ENCODE measurements at regions not wholly inside any gene's neighbourhood (a gene's known extent, or its start where the extent isn't known, plus 50 kb on each side); places are given as distances from the start of the nearest gene placed in this dataset.
"Not testable (repeated sequence)": the region's sequence is repeated elsewhere in the genome, so short reads cannot be mapped to it uniquely, and the experiment has no call there.

DNA sequence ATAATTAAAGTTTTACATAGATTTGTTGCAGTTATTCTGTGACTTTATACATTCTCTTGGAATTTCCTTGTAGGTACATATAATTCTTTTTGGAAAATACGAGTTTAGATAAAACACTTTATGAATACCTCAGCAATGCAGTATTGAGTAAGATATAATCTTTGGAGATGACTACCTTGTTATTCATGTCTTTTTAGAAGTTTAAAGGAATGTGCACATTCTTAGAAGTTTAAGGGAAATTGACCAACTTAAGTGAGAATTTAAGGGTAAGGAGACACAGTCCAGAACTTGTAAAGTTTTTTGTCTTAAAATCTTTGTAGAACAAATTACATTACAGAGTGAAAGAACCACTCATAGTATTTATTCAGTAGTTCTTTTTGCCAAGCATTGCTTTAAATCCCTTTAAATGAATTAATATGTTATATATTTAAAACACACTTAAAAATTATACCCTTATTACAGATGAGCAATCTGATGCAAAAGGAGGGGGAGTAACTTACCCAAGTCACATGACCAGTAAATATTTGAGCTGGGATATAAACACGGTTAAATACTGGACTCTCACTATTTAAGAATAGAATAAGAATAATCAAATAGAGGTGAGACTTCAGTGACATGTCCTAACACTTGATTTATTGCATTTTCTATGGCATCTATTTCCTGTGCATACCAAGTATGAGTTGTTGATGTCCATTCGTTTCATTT, 139.5 kb upstream of the FERD3L start:
- in situ Hi-C loops (cut with HindIII; ENCODE audit: low pct_ligation_motif_present, low pct_unique_long_range_greater_than_20kb, low sequenced_read_pairs) = no loop called here
- no peak for DNase-seq

DNA sequence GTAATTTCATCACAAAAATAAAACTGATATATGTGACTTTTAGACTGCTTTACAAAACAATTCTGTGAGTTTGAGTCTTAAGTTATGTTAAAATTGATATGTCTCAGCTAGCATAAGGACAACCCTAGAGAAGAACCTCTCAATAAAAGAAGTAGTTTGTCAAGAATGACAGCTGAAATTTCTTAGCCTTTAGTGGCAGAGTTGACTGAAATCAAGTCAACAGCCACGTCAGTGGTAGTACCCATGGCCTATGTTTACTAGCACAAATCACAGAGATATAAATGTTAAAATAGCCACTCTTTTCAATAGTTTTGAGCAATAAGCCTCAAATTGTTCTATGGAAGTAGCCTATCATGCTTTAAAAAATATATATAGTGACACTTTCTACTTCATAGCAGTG, 138.9 kb upstream of the FERD3L start:
- in situ Hi-C loops (cut with HindIII; ENCODE audit: low pct_ligation_motif_present, low pct_unique_long_range_greater_than_20kb, low sequenced_read_pairs) = no loop called here
- DNase-seq = no peak

DNA sequence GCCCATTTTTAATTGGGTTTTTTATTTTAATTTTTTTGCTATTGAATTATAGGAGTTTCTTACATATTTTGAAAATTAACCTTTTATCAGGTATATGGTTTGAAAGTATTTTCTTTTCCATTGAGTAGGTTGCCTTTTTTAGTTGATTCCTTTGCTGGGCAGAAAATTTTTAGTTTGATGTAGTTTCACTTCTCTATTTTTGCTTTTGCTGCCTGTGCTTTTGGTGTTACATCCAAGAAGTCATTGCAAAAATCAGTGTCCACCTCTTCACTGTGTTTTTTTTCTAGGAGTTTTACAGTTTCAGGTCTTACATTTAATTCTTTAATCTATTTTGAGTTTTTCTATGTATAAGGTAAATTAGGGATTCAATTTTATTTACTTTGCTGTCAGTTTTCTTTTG, 129.8 kb upstream of the FERD3L start:
- no peak for DNase-seq
- in situ Hi-C loops (cut with HindIII; ENCODE audit: low pct_ligation_motif_present, low pct_unique_long_range_greater_than_20kb, low sequenced_read_pairs) = no loop called here

DNA sequence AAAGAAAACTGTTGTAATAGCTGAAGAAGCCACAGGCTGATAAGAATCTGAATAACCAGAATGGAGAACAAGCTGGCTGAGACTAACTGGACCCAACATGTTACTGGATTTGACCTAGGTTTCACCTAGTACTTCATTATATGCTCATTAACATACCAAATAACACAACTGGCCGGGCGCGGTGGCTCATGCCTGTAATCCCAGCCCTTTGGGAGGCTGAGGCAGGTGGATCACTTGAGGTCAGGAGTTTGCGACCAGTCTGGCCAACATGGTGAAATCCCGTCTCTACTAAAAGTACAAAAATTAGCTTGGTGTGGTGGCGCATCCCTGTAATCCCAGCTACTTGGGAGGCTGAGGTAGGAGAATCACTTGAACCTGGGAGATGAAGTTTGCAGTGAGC, 127.1 kb upstream of the FERD3L start:
- DNase-seq; in situ Hi-C loops (cut with HindIII; ENCODE audit: low pct_ligation_motif_present, low pct_unique_long_range_greater_than_20kb, low sequenced_read_pairs): not testable (repeated sequence)

DNA sequence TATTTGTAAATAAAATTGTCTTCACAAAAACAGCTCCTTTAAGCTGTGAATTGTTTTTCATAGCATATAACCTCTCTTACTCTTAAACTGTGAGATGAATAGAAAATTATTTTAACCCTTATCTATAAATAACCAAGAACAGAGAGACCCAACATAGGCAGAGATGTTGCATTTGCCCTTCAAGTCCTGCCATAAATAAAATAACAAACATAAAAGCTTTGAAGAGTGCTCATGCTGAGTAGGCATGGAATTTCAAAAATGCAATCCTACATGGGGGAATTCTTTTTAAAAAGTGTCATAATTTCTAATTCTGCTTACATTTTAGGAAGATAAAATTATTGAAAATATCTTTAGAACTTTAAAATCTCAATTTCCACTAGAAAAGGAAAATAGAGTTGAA, 124.1 kb upstream of the FERD3L start:
- in situ Hi-C loops (cut with HindIII; ENCODE audit: low pct_ligation_motif_present, low pct_unique_long_range_greater_than_20kb, low sequenced_read_pairs) = no loop called here

DNA sequence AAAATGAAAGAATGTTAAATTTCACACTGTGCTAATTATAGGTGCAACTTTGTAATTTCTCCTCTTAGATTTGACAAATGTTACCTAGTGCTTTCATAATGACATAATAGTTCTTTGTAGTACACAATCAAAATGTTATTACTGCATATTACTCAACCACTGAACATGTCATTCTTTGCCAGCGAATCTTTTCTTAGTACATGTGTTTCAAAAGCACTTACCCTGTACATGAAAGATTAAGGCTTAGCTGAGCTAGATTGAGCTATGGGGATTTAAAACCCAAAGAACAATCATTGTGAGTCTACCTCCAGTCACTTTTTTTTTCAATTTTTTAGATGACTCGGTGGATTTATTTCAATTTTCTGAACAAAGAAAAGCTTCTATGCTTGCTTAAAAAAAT, 123.5 kb upstream of the FERD3L start:
- no peak for DNase-seq

More for the DNA sequence above, 124.1 kb upstream of the FERD3L start:
- no peak for DNase-seq

DNA sequence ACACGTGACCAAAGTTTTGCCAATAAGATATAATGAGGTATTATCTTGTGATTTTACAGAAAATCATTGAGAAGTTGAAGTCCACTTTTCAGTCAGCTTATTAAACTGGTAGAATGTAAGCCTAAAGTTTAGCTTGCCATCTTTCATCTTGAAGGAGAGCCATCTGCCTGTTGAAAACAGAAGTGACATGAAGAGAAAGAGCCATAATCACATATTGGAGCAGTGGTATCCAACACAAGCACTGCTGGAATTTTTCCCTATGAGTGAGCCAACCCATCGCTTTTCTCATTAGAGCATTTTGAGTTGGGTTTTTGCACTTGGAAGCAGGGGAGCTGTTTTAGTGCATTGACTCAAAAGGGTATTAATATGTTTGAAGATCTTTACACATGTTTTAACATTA, 117.6 kb upstream of the FERD3L start:
- in situ Hi-C loops (cut with HindIII; ENCODE audit: low pct_ligation_motif_present, low pct_unique_long_range_greater_than_20kb, low sequenced_read_pairs) = no loop called here
- peak; percentile 8 for DNase-seq

More for the DNA sequence above, 123.5 kb upstream of the FERD3L start:
- in situ Hi-C loops (cut with HindIII; ENCODE audit: low pct_ligation_motif_present, low pct_unique_long_range_greater_than_20kb, low sequenced_read_pairs) = no loop called here

DNA sequence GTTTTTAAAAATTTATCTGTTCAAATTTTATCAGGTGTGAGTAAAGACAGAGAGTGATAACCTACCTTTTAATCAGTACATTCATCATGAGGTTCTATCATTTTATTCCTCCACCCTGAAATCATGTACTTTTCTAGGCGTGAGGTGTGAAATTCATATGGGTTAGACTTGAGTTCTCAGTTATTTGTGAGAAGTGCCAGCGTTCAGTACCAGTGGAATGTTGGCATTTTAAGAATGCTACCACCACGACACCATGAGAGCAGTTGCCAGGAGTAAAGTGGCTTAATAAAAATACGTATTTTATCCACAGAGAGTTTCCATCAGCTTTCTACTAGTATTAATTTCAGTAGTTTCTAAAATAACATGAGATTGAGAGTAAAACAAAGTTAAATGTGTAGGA, 104.1 kb upstream of the FERD3L start:
- DNase-seq = no peak
- in situ Hi-C loops (cut with HindIII; ENCODE audit: low pct_ligation_motif_present, low pct_unique_long_range_greater_than_20kb, low sequenced_read_pairs) = no loop called here

DNA sequence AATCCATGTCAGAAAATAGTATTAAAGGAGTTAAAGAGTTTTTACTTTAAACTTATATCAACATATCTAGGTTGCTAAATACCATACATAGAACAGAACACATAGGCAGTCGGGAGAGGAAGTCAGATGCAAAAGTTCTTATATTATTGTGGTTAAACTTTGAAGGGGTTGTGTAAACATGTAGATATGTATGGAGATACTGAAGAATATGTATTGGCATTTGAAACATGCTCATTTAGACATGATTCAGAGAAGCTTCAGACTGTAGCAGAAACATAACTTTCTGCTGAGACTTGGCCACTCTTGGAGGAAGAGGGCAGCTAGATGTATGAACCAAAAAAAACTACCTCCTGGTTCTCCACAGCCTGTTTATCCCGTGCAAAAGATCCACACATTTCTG, 103.5 kb upstream of the FERD3L start:
- in situ Hi-C loops (cut with HindIII; ENCODE audit: low pct_ligation_motif_present, low pct_unique_long_range_greater_than_20kb, low sequenced_read_pairs) = no loop called here
- DNase-seq = no peak

DNA sequence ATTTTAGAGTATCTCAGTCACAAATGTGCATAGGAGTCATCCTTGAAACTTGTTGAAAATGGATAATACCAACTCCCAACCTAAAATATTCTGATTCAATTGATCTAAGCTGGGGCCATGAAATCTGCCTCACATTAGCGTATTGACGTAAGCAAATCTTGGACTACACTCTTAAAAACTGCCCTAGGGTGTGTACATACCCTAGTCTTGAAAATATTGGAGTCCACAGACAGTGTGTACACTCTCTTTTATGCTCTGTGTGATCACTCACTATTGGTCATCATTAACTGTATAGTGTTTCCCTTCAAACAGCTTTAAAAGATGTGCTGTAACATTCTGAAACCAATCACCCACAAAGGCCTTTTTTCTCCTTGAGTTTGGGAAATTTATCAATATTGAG, 102.9 kb upstream of the FERD3L start:
- in situ Hi-C loops (cut with HindIII; ENCODE audit: low pct_ligation_motif_present, low pct_unique_long_range_greater_than_20kb, low sequenced_read_pairs) = no loop called here
- no peak for DNase-seq

DNA sequence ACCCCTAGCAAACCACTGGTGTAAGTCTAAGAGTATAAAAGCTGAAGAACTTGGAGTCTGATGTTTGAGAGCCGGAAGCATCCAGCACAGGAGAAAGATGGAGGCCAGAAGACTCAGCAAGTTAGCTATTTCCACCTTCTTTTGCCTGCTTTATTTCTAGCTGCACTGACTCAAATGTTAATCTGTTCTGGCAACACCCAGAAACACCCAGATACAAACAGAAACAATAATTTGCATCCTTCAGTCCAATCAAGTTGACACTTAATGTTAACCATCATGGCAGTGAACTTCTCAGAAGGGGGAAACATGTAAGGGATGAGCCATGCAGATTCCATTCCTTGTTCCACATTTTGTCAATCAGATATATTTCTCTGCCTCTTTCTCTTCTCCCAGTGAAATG, 101.8 kb upstream of the FERD3L start:
- in situ Hi-C loops (cut with HindIII; ENCODE audit: low pct_ligation_motif_present, low pct_unique_long_range_greater_than_20kb, low sequenced_read_pairs) = no loop called here
- DNase-seq = no peak

DNA sequence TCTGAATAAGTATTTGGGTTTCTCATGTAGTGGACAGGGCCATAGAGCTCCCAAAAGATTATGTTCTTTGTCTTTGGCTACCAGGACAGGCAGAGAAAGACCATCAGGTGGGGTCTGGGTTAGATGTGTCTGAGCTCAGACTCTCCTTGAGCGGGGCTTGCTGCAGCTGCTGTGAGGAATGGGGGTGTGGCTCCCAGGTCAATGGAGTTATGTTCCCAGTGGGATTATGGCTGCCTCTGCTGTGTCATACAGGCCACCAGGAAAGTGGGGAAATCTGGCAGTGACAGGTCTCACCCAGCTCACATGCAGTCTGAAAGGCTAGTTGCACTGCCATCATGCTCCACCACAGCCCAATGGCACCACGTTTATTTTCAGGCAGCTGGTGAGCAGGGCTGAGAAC, 97.0 kb upstream of the FERD3L start:
- no peak for DNase-seq
- in situ Hi-C loops (cut with HindIII; ENCODE audit: low pct_ligation_motif_present, low pct_unique_long_range_greater_than_20kb, low sequenced_read_pairs) = no loop called here

DNA sequence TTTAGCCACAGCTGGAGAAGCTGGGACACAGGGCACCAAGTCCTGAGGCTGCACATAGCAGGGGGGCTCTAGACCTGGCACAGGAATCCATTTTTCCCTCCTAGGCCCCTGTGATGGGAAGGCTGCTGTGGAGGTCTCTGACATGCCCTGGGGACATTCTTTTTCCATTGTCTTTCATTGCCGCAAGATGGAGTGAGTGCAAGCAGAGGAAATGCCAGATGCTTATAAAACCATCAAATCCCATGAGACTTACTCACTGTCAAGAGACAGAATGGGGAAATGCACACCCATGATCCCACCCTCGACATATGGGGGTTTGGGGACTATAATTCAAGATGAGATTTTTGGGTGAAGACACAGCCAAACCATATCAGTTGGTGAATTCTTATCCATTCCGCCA, 94.7 kb upstream of the FERD3L start:
- DNase-seq = no peak
- in situ Hi-C loops (cut with HindIII; ENCODE audit: low pct_ligation_motif_present, low pct_unique_long_range_greater_than_20kb, low sequenced_read_pairs) = no loop called here

DNA sequence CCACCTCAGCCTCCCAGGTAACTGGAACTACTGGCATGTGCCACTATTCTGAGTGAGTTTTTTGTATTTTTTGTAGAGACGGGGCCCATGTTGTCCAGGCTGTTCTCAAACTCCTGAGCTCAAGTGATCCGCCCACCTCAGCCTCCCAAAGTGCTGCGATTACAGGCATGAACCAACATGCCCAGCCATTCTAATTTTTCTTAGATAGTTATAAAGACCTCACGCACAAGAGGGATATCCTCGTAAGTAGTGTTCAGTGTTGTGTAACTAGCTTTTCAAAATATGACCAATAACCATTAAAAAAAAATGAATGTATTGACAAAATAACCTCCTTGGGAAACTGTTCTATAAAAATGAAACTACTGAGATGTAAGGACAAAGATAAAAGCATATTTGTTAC, 90.5 kb upstream of the FERD3L start:
- in situ Hi-C loops (cut with HindIII; ENCODE audit: low pct_ligation_motif_present, low pct_unique_long_range_greater_than_20kb, low sequenced_read_pairs) = no loop called here
- no peak for DNase-seq

DNA sequence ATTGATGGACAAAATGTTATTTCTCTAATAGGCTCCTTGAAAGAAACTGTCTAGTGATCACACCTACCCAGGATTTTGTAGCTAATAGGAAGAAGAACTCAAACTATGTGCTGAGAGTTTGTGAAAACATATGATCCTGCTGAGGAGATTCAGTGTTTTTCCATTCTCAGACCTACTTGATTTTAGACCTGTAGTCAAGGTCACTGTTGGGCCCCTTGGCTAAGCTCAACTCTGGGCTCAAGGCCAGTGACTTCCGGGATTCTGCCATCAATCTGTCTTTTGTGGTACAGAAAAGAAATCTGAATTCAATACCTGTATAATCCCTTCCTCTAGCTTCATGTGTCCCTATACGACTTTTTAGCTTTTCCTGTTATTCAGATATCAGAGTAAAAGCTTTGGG, 79.7 kb upstream of the FERD3L start:
- in situ Hi-C loops (cut with HindIII; ENCODE audit: low pct_ligation_motif_present, low pct_unique_long_range_greater_than_20kb, low sequenced_read_pairs) = no loop called here
- DNase-seq = no peak

DNA sequence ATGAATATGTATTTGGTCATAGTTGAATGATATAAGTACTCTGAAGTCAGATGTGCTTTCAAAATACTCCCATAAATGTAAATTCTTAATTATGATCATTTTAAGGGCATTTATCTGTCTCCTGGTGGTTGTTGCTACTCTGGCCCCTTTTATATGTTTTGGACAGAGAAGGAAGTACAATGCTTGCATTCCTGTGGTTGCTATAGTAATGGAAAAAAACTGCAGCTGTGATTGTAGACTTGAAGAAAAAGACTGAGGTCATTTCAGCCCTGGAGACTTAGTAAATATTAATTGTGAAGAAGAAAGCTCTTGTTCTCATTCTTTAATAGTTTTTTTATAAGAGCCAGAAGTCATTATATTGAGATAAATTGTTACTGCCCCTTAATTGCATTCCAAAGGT, 70.2 kb upstream of the FERD3L start:
- in situ Hi-C loops (cut with HindIII; ENCODE audit: low pct_ligation_motif_present, low pct_unique_long_range_greater_than_20kb, low sequenced_read_pairs) = no loop called here
- DNase-seq = peak; percentile 35

DNA sequence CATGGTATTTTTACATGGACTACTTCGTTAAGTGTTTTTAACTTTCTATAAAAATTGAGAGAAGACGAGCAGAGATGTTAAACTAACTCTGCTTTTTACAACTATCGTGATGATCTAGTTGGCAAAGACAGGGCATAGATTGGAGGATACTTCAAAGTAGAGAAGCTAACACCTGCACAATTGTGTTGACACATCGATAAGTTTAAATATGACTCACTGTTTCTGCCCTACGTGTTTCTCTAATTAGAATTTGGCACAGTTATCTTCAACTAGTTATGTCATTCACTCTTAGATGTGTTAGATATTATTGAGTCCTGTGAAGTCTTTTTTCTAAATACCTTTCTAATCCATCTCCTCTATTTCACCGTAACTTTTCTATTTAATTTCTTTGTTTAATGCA, 68.5 kb upstream of the FERD3L start:
- DNase-seq = no peak
- in situ Hi-C loops (cut with HindIII; ENCODE audit: low pct_ligation_motif_present, low pct_unique_long_range_greater_than_20kb, low sequenced_read_pairs) = no loop called here

DNA sequence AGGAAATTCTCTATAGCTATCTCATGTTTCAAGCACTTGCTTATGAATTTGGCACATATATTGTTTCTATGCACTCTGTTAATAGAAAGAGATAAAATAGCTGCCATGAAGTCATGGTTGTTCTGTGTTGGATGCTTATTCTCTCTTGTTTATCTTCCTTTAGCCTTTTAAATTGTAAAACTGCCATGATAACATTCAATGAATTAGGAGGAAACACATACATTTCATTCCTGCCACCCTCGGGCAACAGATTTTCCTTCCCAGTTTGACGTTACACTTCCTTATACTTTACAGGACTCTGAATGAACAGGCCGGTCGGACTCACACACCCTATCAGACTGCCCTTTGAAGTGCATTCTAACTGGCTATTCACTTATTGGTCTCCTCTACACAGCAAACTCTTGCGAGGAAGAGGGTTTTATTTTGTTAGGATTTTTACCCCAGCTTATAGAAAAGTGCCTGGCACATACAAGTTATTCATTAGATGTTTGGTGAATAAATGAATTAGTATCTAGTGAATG, 65.7 kb upstream of the FERD3L start:
- in situ Hi-C loops (cut with HindIII; ENCODE audit: low pct_ligation_motif_present, low pct_unique_long_range_greater_than_20kb, low sequenced_read_pairs) = no loop called here
- DNase-seq = no peak

DNA sequence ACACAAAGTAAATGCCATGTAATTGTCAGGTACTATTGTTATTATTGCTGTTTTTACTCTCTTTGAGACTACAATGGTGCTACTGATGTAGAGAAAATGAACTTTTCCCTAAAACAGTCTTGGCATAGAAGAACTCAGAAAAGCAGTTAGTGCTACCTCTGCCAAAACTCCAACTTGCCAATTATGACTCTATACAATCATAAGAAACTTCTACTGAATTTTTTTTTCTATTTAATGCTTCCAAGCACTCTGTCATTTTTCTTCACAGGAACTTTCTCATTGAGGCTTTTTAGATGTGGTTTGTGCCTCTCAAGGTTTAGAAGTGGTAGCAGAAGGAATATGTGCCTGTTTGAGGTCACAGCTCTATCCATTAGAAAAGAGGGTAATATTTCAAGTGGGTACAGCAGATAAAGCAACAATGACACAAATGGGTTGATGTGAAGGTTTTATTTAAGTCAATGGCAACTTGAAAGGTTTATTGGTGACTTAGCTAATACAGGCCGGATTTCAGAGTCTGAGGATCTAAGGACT, 64.0 kb upstream of the FERD3L start:
- in situ Hi-C loops (cut with HindIII; ENCODE audit: low pct_ligation_motif_present, low pct_unique_long_range_greater_than_20kb, low sequenced_read_pairs) = no loop called here
- no peak for DNase-seq

DNA sequence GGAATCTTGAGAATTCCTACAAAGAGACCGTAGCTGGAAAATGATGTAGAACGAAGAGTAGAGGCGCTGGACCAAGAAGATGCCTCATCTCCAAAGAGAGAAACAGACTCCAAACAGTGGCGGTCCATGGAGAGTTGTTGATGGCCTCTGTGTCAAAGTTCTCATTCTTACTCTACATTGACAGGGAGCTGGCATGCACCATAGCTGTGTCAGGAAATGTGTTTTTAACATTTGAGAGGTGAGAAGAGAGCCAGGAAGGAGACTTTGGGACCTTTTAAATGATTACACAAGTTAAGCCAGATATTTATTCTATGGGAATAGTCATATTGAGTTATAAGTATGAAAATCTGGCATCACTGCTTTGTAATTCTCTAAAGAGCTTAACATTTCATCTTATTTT, 61.5 kb upstream of the FERD3L start:
- no peak for DNase-seq
- in situ Hi-C loops (cut with HindIII; ENCODE audit: low pct_ligation_motif_present, low pct_unique_long_range_greater_than_20kb, low sequenced_read_pairs) = no loop called here
